HEK293T (cell line): ENCODE measurements at regions not wholly inside any gene's neighbourhood (a gene's known extent, or its start where the extent isn't known, plus 50 kb on each side); places are given as distances from the start of the nearest gene placed in this dataset.

Experiments
- CTCF ChIA-PET: fragments of 350-600 bp; formaldehyde crosslinking; extraction: SDS; loops from one replicate; lab custom pipeline; 2021; ENCODE audit warnings: antibody characterized with exemption, inconsistent platforms; lab: Yijun Ruan, JAX
- POLR2A ChIA-PET: fragments of 350-600 bp; formaldehyde crosslinking; extraction: SDS; loops from one replicate; lab custom pipeline; 2020; ENCODE audit warnings: antibody characterized with exemption, inconsistent platforms; lab: Yijun Ruan, JAX
- DNase-seq: peaks from one replicate; pipeline ENCODE4 v3.0.0; 2012; ENCODE audit warnings: mixed read lengths; ENCODE audit errors: extremely low spot score
- ARNT ChIP-seq: fragments of 450-650 bp; IDR thresholded peaks from 2 replicates; pipeline ENCODE4 v1.6.1; 2017; ENCODE audit warnings: mild to moderate bottlenecking
- BHLHE40 ChIP-seq: fragments of 450-650 bp; IDR thresholded peaks from 2 replicates; pipeline ENCODE4 v1.6.1; 2016; ENCODE audit warnings: mild to moderate bottlenecking, moderate library complexity, borderline replicate concordance
- CTBP1 ChIP-seq: fragments of 450-650 bp; IDR thresholded peaks from 2 replicates; pipeline ENCODE4 v1.6.1; 2016; ENCODE audit warnings: borderline replicate concordance
- ELF4 ChIP-seq: fragments of 450-650 bp; IDR thresholded peaks from 2 replicates; pipeline ENCODE4 v1.6.1; 2017; ENCODE audit warnings: antibody characterized with exemption
- FOXA1 ChIP-seq: fragments of 450-650 bp; IDR thresholded peaks from 2 replicates; pipeline ENCODE4 v1.6.1; 2016; ENCODE audit warnings: mild to moderate bottlenecking
- FOXK2 ChIP-seq: fragments of 450-650 bp; IDR thresholded peaks from 2 replicates; pipeline ENCODE4 v1.6.1; 2016; ENCODE audit warnings: mild to moderate bottlenecking
- FOXM1 ChIP-seq: fragments of 450-650 bp; IDR thresholded peaks from 2 replicates; pipeline ENCODE4 v1.6.1; 2017; ENCODE audit warnings: mild to moderate bottlenecking, borderline replicate concordance
- HDGF ChIP-seq: fragments of 450-650 bp; IDR thresholded peaks from 2 replicates; pipeline ENCODE4 v1.6.1; 2017; ENCODE audit warnings: antibody characterized with exemption, borderline replicate concordance
- L3MBTL2 ChIP-seq: fragments of 450-650 bp; conservative IDR thresholded peaks from 2 replicates; pipeline ENCODE4 v1.6.1; 2016; ENCODE audit warnings: mild to moderate bottlenecking
- LEF1 ChIP-seq: fragments of 450-650 bp; IDR thresholded peaks from 2 replicates; pipeline ENCODE4 v1.6.1; 2017; ENCODE audit warnings: mild to moderate bottlenecking, borderline replicate concordance
- NFRKB ChIP-seq: fragments of 450-650 bp; IDR thresholded peaks from 2 replicates; pipeline ENCODE4 v1.6.1; 2016; ENCODE audit warnings: mild to moderate bottlenecking, moderate library complexity
- PKNOX1 ChIP-seq: fragments of 450-650 bp; IDR thresholded peaks from 2 replicates; pipeline ENCODE4 v1.6.1; 2016
- SP1 ChIP-seq: fragments of 450-650 bp; IDR thresholded peaks from 2 replicates; pipeline ENCODE4 v1.6.1; 2017
- SUZ12 ChIP-seq: fragments of 450-650 bp; IDR thresholded peaks from 2 replicates; pipeline ENCODE4 v1.6.1; 2016; ENCODE audit warnings: mild to moderate bottlenecking
- TARDBP ChIP-seq: fragments of 450-650 bp; IDR thresholded peaks from 2 replicates; pipeline ENCODE4 v1.6.1; 2016
- ZNF384 ChIP-seq: fragments of 450-650 bp; IDR thresholded peaks from 2 replicates; pipeline ENCODE4 v1.6.1; 2016

GRCh38 chr14:34270361-34270760, 191.7 kb downstream of the SPTSSA start:
- POLR2A ChIA-PET, result no interaction called here
- CTCF ChIA-PET, result no interaction called here
- no peak for DNase-seq
- TF ChIP-seq FOXK2 (no peak), SUZ12 (no peak), FOXA1 (no peak), SP1 (no peak), CTBP1 (no peak), BHLHE40 (no peak)

GRCh38 chr14:34266344-34266743, 195.7 kb downstream of the SPTSSA start:
- no peak for TF ChIP-seq ZNF384
- TF ChIP-seq PKNOX1, result no peak
- TF ChIP-seq LEF1, result no peak
- TF ChIP-seq FOXK2, result no peak
- TF ChIP-seq FOXM1, result no peak
- no peak for TF ChIP-seq BHLHE40
- no peak for TF ChIP-seq ELF4
- no peak for TF ChIP-seq NFRKB
- TF ChIP-seq L3MBTL2, result no peak
- no peak for TF ChIP-seq HDGF
- no peak for TF ChIP-seq SUZ12
- no peak for TF ChIP-seq CTBP1
- no peak for TF ChIP-seq SP1
- TF ChIP-seq FOXA1, result no peak
- no peak for TF ChIP-seq TARDBP
- no peak for TF ChIP-seq ARNT
- no peak for DNase-seq
- CTCF ChIA-PET, result no interaction called here
- POLR2A ChIA-PET, result no interaction called here

- TF ChIP-seq CTBP1, result no peak
- TF ChIP-seq SP1, result no peak
- no peak for TF ChIP-seq ARNT
- TF ChIP-seq FOXA1, result no peak
- no peak for TF ChIP-seq NFRKB
- no peak for TF ChIP-seq L3MBTL2
- TF ChIP-seq SUZ12, result no peak
- no peak for TF ChIP-seq ZNF384
- no peak for TF ChIP-seq ELF4
- TF ChIP-seq HDGF, result no peak
- TF ChIP-seq FOXK2, result no peak
- no peak for TF ChIP-seq LEF1
- no peak for TF ChIP-seq PKNOX1
- no peak for TF ChIP-seq TARDBP
- TF ChIP-seq FOXM1, result no peak
- TF ChIP-seq BHLHE40, result no peak
- DNase-seq, result no peak
- CTCF ChIA-PET, result interaction anchor here (0.7 kb wide), 1 partner anchor 21 kb away, joined by 3 read pairs; no protein-coding TSS in a partner anchor
- POLR2A ChIA-PET, result no interaction called here
These were observed 199.7 kb downstream of the SPTSSA start for GRCh38 chr14:34262127-34262910.

GRCh38 chr14:34259996-34260395, 202.0 kb downstream of the SPTSSA start:
- TF ChIP-seq NFRKB (no peak), HDGF (no peak), SP1 (no peak), TARDBP (no peak), CTBP1 (no peak), FOXM1 (no peak), SUZ12 (no peak), ELF4 (no peak), ZNF384 (no peak), BHLHE40 (no peak), FOXA1 (no peak), ARNT (no peak), LEF1 (no peak), PKNOX1 (no peak), L3MBTL2 (no peak), FOXK2 (no peak)
- POLR2A ChIA-PET, result no interaction called here
- DNase-seq, result no peak
- CTCF ChIA-PET, result interaction anchor here (1.1 kb wide), 1 partner anchor 41 kb away, joined by 3 read pairs; no protein-coding TSS in a partner anchor

- ChIA-PET POLR2A (no interaction called here), CTCF (no interaction called here)
- no peak for TF ChIP-seq CTBP1
- no peak for TF ChIP-seq NFRKB
- no peak for TF ChIP-seq HDGF
- TF ChIP-seq SP1, result no peak
- no peak for TF ChIP-seq L3MBTL2
- TF ChIP-seq ARNT, result no peak
- TF ChIP-seq FOXK2, result no peak
- no peak for TF ChIP-seq PKNOX1
- TF ChIP-seq ELF4, result no peak
- no peak for TF ChIP-seq LEF1
- TF ChIP-seq FOXA1, result no peak
- TF ChIP-seq FOXM1, result no peak
- TF ChIP-seq TARDBP, result no peak
- TF ChIP-seq ZNF384, result no peak
- no peak for TF ChIP-seq SUZ12
- DNase-seq, result no peak
These were observed 203.7 kb downstream of the SPTSSA start for GRCh38 chr14:34258318-34258717.
